ENCODE measurements at regions not wholly inside any gene's neighbourhood (a gene's known extent, or its start where the extent isn't known, plus 50 kb on each side); places are given as distances from the start of the nearest gene placed in this dataset.

DNA sequence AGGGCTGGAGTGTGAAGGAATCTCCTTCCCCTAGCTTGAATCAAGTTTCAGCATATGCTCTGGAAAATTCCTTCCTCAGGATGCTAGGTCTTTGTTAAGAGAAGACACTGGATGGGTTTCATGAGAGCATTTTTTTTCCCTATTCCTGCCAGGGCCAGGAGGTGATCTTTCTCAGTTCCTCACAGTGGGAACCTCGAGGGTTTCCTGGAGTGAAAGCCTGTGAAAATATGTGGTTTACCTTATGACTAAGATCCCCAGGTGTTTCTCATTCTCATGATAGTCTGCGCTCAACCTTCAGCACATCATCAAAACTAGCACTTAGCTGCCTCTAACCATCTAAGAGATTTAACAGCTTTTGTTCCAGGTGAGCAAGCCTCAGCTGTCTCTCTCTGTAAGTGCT is 985.3 kb upstream of the FAT3 start:
- TF ChIP-seq MXD4 (CRISPR knock-in tag; IDR thresholded peaks at IDR 0.05; ENCODE audit: borderline replicate concordance) (no peak), SMAD4 (CRISPR knock-in tag; IDR thresholded peaks at IDR 0.05) (no peak), GABPB1 (CRISPR knock-in tag; IDR thresholded peaks at IDR 0.05) (no peak), ETV6 (CRISPR knock-in tag; IDR thresholded peaks at IDR 0.05) (no peak), TP53 (CRISPR knock-in tag; IDR thresholded peaks at IDR 0.05) (no peak), FOXJ3 (CRISPR knock-in tag; IDR thresholded peaks at IDR 0.05; ENCODE audit: borderline replicate concordance) (no peak), CBFB (CRISPR knock-in tag; IDR thresholded peaks at IDR 0.05; ENCODE audit: low read depth) (no peak), SP1 (CRISPR knock-in tag; conservative IDR thresholded peaks at IDR 0.05) (no peak)
- TF ChIP-seq, protein P1, sequence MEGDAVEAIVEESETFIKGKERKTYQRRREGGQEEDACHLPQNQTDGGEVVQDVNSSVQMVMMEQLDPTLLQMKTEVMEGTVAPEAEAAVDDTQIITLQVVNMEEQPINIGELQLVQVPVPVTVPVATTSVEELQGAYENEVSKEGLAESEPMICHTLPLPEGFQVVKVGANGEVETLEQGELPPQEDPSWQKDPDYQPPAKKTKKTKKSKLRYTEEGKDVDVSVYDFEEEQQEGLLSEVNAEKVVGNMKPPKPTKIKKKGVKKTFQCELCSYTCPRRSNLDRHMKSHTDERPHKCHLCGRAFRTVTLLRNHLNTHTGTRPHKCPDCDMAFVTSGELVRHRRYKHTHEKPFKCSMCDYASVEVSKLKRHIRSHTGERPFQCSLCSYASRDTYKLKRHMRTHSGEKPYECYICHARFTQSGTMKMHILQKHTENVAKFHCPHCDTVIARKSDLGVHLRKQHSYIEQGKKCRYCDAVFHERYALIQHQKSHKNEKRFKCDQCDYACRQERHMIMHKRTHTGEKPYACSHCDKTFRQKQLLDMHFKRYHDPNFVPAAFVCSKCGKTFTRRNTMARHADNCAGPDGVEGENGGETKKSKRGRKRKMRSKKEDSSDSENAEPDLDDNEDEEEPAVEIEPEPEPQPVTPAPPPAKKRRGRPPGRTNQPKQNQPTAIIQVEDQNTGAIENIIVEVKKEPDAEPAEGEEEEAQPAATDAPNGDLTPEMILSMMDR (IDR thresholded peaks at IDR 0.05): no peak
- TF ChIP-seq, protein P2, sequence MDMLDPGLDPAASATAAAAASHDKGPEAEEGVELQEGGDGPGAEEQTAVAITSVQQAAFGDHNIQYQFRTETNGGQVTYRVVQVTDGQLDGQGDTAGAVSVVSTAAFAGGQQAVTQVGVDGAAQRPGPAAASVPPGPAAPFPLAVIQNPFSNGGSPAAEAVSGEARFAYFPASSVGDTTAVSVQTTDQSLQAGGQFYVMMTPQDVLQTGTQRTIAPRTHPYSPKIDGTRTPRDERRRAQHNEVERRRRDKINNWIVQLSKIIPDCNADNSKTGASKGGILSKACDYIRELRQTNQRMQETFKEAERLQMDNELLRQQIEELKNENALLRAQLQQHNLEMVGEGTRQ (CRISPR knock-in tag; IDR thresholded peaks at IDR 0.05): no peak
- TF ChIP-seq, protein P3, sequence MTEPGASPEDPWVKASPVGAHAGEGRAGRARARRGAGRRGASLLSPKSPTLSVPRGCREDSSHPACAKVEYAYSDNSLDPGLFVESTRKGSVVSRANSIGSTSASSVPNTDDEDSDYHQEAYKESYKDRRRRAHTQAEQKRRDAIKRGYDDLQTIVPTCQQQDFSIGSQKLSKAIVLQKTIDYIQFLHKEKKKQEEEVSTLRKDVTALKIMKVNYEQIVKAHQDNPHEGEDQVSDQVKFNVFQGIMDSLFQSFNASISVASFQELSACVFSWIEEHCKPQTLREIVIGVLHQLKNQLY (CRISPR knock-in tag; IDR thresholded peaks at IDR 0.05): no peak
- TF ChIP-seq, protein P4, sequence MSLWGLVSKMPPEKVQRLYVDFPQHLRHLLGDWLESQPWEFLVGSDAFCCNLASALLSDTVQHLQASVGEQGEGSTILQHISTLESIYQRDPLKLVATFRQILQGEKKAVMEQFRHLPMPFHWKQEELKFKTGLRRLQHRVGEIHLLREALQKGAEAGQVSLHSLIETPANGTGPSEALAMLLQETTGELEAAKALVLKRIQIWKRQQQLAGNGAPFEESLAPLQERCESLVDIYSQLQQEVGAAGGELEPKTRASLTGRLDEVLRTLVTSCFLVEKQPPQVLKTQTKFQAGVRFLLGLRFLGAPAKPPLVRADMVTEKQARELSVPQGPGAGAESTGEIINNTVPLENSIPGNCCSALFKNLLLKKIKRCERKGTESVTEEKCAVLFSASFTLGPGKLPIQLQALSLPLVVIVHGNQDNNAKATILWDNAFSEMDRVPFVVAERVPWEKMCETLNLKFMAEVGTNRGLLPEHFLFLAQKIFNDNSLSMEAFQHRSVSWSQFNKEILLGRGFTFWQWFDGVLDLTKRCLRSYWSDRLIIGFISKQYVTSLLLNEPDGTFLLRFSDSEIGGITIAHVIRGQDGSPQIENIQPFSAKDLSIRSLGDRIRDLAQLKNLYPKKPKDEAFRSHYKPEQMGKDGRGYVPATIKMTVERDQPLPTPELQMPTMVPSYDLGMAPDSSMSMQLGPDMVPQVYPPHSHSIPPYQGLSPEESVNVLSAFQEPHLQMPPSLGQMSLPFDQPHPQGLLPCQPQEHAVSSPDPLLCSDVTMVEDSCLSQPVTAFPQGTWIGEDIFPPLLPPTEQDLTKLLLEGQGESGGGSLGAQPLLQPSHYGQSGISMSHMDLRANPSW (CRISPR knock-in tag; conservative IDR thresholded peaks at IDR 0.05; ENCODE audit: low read depth): no peak
